HepG2 (cell line): ENCODE measurements at regions not wholly inside any gene's neighbourhood (a gene's known extent, or its start where the extent isn't known, plus 50 kb on each side); places are given as distances from the start of the nearest gene placed in this dataset.
A peak's percentile ranks its signal among the peaks of the same experiment; 100 is the strongest.

Experiments used
- ATF7 ChIP-seq, 2 experiments: fragments of 450-650 bp in 1 of 2; sonication (generic) in 1 of 2; formaldehyde crosslinking in 1 of 2; IDR thresholded peaks; 2 replicates each; pipeline versions ENCODE4 v1.4.0 to v1.6.1; 2016 to 2020; ENCODE audit warnings: antibody characterized with exemption in 1 of 2, mild to moderate bottlenecking in 1 of 2, missing genetic modification reagents in 1 of 2
- DPF2 ChIP-seq: sonication (generic); formaldehyde crosslinking; IDR thresholded peaks from 2 replicates; pipeline ENCODE4 v1.4.0; 2020; ENCODE audit warnings: mild to moderate bottlenecking, low read depth, missing genetic modification reagents, borderline replicate concordance
- FOXA1 ChIP-seq, 2 experiments: fragments of 450-650 bp in 1 of 2; sonication (generic) in 1 of 2; formaldehyde crosslinking in 1 of 2; IDR thresholded peaks; 2 replicates each; pipeline versions ENCODE4 v1.4.0 to v1.6.1; 2016 to 2020; ENCODE audit warnings: missing genetic modification reagents in 1 of 2
- FOXP1 ChIP-seq, 2 experiments: fragments of 450-650 bp in 1 of 2; IDR thresholded peaks; 2 replicates each; pipeline ENCODE4 v1.6.1; 2017 to 2018; ENCODE audit warnings: antibody characterized with exemption in 1 of 2
- HDAC2 ChIP-seq: sonication (generic); formaldehyde crosslinking; IDR thresholded peaks from 2 replicates; pipeline ENCODE4 v1.4.0; 2020; ENCODE audit warnings: missing genetic modification reagents
- KLF15 ChIP-seq: sonication (generic); formaldehyde crosslinking; IDR thresholded peaks from 2 replicates; pipeline ENCODE4 v1.8.1; 2023; ENCODE audit warnings: borderline replicate concordance, mild to moderate bottlenecking, inconsistent platforms, missing genetic modification reagents, mixed read lengths
- NCOA2 ChIP-seq: sonication (generic); formaldehyde crosslinking; IDR thresholded peaks from 2 replicates; pipeline ENCODE4 v1.8.0; 2022; ENCODE audit warnings: inconsistent platforms
- NCOA5 ChIP-seq: sonication (generic); formaldehyde crosslinking; IDR thresholded peaks from 2 replicates; pipeline ENCODE4 v1.4.0; 2020; ENCODE audit warnings: missing genetic modification reagents
- NR2F2 ChIP-seq: IDR thresholded peaks from 2 replicates; pipeline ENCODE4 v1.6.1; 2012; ENCODE audit warnings: low read depth, inconsistent platforms, borderline replicate concordance
- NRL ChIP-seq: sonication (generic); formaldehyde crosslinking; IDR thresholded peaks from 2 replicates; pipeline ENCODE4 v1.5.0; 2020; ENCODE audit warnings: missing genetic modification reagents, mild to moderate bottlenecking, moderate library complexity, borderline replicate concordance
- PHB2 ChIP-seq: fragments of 450-650 bp; IDR thresholded peaks from 2 replicates; pipeline ENCODE4 v1.6.1; 2018; ENCODE audit not compliant: partially characterized antibody
- RAD21 ChIP-seq: fragments of 450-650 bp; formaldehyde crosslinking; IDR thresholded peaks from 2 replicates; pipeline ENCODE4 v1.5.0; 2020; ENCODE audit warnings: mild to moderate bottlenecking
- SALL1 ChIP-seq: sonication (generic); formaldehyde crosslinking; IDR thresholded peaks from 2 replicates; pipeline ENCODE4 v1.8.0; 2022; ENCODE audit warnings: mild to moderate bottlenecking, missing genetic modification reagents
- SOX6 ChIP-seq, 2 experiments: fragments of 450-650 bp in 1 of 2; sonication (generic) in 1 of 2; formaldehyde crosslinking in 1 of 2; IDR thresholded peaks; 2 replicates each; pipeline versions ENCODE4 v1.4.0 to v1.6.1; 2017 to 2020; ENCODE audit warnings: antibody characterized with exemption in 1 of 2, mild to moderate bottlenecking in 1 of 2, missing genetic modification reagents in 1 of 2
- SRSF4 ChIP-seq: fragments of 200-400 bp; formaldehyde crosslinking; IDR thresholded peaks from one replicate; pipeline ENCODE4 v1.6.1; 2018; ENCODE audit warnings: mild to moderate bottlenecking, low read depth, low read length, moderate library complexity; ENCODE audit not compliant: poor library complexity, severe bottlenecking
- TBX2 ChIP-seq: sonication (generic); formaldehyde crosslinking; IDR thresholded peaks from 2 replicates; pipeline ENCODE4 v1.5.0; 2020; ENCODE audit warnings: missing genetic modification reagents, mild to moderate bottlenecking, borderline replicate concordance
- TF ChIP-seq, protein P1 (sequence below): sonication (generic); formaldehyde crosslinking; IDR thresholded peaks from 2 replicates; pipeline ENCODE4 v1.4.0; 2020; ENCODE audit warnings: missing genetic modification reagents, borderline replicate concordance
- TF ChIP-seq, protein P2 (sequence below): sonication (generic); formaldehyde crosslinking; conservative IDR thresholded peaks from 2 replicates; pipeline ENCODE4 v1.8.0; 2022; ENCODE audit warnings: low read depth, missing genetic modification reagents
- TF ChIP-seq, protein P3 (sequence below): sonication (generic); formaldehyde crosslinking; IDR thresholded peaks from 2 replicates; pipeline ENCODE4 v1.5.1; 2020; ENCODE audit warnings: missing genetic modification reagents, mild to moderate bottlenecking, borderline replicate concordance
- TF ChIP-seq, protein P4 (sequence below): sonication (generic); formaldehyde crosslinking; IDR thresholded peaks from 2 replicates; pipeline ENCODE4 v1.4.0; 2020; ENCODE audit warnings: missing genetic modification reagents

DNA sequence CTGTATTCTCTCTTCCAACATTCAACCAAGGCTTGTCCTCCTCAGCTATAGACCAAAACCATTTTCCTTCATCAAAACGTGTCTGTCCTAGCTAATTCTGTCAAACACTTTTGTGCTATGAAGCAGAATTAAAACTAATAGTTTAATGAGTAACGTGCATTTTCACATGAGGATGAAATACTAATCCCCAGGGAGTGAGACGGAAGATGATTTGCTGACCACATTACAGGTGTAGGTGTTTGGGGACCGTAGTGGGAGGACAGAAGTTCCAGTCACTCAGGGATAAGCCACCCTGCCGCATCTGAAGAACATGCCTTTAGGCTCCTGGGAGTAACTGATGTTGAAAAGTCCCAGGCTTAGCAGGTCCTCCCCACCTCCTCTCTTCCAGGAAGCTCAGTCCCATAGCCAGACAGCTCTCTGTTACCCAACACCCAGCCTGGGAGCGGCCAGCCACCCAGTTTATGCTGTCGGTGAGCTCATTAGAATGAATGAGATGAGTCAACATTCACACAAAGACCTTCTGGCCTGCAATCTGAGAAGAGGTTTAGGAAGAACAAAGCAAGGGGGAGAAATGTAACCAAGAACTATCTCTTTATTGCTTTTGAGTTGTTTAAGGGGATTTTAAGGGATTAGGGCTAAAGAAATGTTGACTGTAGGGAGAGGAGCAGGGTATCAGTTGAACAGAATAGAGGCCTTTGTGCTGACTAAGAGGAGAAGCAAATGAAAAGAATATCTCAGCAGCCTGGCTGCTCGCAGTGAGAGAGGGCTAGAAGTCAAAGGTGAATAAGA is 122.5 kb downstream of the FOXI3 start (continued):
- TF ChIP-seq ATF7 (IDR thresholded peaks at IDR 0.05), result no peak
- no peak for TF ChIP-seq ATF7 (CRISPR knock-in tag; IDR thresholded peaks at IDR 0.05)
- no peak for TF ChIP-seq PHB2
- 0 out of 2 replicates have a peak, but pooled peaks have one; percentile 26 for TF ChIP-seq SALL1 (CRISPR knock-in tag)
- no peak for TF ChIP-seq SRSF4
- TF ChIP-seq, protein P1, sequence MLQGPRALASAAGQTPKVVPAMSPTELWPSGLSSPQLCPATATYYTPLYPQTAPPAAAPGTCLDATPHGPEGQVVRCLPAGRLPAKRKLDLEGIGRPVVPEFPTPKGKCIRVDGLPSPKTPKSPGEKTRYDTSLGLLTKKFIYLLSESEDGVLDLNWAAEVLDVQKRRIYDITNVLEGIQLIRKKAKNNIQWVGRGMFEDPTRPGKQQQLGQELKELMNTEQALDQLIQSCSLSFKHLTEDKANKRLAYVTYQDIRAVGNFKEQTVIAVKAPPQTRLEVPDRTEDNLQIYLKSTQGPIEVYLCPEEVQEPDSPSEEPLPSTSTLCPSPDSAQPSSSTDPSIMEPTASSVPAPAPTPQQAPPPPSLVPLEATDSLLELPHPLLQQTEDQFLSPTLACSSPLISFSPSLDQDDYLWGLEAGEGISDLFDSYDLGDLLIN (CRISPR knock-in tag), result no peak
- TF ChIP-seq FOXP1 (IDR thresholded peaks at IDR 0.05), result no peak
- TF ChIP-seq FOXP1 (CRISPR knock-in tag; IDR thresholded peaks at IDR 0.05), result no peak; the same call in 1 of the 2 replicates
- no peak for TF ChIP-seq NCOA5
- no peak for TF ChIP-seq RAD21 (CRISPR knock-in tag)
- no peak for TF ChIP-seq DPF2 (CRISPR knock-in tag)
- TF ChIP-seq, protein P2, sequence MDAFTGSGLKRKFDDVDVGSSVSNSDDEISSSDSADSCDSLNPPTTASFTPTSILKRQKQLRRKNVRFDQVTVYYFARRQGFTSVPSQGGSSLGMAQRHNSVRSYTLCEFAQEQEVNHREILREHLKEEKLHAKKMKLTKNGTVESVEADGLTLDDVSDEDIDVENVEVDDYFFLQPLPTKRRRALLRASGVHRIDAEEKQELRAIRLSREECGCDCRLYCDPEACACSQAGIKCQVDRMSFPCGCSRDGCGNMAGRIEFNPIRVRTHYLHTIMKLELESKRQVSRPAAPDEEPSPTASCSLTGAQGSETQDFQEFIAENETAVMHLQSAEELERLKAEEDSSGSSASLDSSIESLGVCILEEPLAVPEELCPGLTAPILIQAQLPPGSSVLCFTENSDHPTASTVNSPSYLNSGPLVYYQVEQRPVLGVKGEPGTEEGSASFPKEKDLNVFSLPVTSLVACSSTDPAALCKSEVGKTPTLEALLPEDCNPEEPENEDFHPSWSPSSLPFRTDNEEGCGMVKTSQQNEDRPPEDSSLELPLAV (CRISPR knock-in tag), result no peak
- TF ChIP-seq SOX6 (IDR thresholded peaks at IDR 0.05), result no peak
- peak; percentile 90 for TF ChIP-seq SOX6 (CRISPR knock-in tag; IDR thresholded peaks at IDR 0.05)
- no peak for TF ChIP-seq NCOA2 (CRISPR knock-in tag)
- TF ChIP-seq KLF15, result no peak
- TF ChIP-seq, protein P3, sequence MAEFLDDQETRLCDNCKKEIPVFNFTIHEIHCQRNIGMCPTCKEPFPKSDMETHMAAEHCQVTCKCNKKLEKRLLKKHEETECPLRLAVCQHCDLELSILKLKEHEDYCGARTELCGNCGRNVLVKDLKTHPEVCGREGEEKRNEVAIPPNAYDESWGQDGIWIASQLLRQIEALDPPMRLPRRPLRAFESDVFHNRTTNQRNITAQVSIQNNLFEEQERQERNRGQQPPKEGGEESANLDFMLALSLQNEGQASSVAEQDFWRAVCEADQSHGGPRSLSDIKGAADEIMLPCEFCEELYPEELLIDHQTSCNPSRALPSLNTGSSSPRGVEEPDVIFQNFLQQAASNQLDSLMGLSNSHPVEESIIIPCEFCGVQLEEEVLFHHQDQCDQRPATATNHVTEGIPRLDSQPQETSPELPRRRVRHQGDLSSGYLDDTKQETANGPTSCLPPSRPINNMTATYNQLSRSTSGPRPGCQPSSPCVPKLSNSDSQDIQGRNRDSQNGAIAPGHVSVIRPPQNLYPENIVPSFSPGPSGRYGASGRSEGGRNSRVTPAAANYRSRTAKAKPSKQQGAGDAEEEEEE, result no peak
- TF ChIP-seq, protein P4, sequence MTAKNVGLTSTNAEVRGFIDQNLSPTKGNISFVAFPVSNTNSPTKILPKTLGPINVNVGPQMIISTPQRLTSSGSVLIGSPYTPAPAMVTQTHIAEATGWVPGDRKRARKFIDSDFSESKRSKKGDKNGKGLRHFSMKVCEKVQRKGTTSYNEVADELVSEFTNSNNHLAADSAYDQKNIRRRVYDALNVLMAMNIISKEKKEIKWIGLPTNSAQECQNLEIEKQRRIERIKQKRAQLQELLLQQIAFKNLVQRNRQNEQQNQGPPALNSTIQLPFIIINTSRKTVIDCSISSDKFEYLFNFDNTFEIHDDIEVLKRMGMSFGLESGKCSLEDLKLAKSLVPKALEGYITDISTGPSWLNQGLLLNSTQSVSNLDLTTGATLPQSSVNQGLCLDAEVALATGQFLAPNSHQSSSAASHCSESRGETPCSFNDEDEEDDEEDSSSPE, result no peak
- TF ChIP-seq HDAC2 (CRISPR knock-in tag), result no peak; the same call in 1 of the 2 replicates
- peak; percentile 82 for TF ChIP-seq NR2F2
- no peak for TF ChIP-seq FOXA1 (IDR thresholded peaks at IDR 0.05)
- peak; percentile 57; the same call in 1 of the 2 replicates for TF ChIP-seq FOXA1 (CRISPR knock-in tag; IDR thresholded peaks at IDR 0.05)
- TF ChIP-seq TBX2 (CRISPR knock-in tag), result peak; percentile 90
- no peak for TF ChIP-seq NRL (CRISPR knock-in tag)
